Stimulated activated CD8-positive, alpha-beta memory T cell treated with anti-CD3 and anti-CD28 coated beads, Interleukin-15, amount 100 ng/mL, for 24 hours (primary cell): ENCODE measurements at regions not wholly inside any gene's neighbourhood (a gene's known extent, or its start where the extent isn't known, plus 50 kb on each side); places are given as distances from the start of the nearest gene placed in this dataset.
"Not testable (repeated sequence)": the region's sequence is repeated elsewhere in the genome, so short reads cannot be mapped to it uniquely, and the experiment has no call there.

Source experiments
- DNase-seq: peaks from one replicate; pipeline ENCODE4 v3.0.0-alpha.2; 2020; ENCODE audit warnings: low read depth

GRCh38 chr16:86835982-86836381 lies 257.6 kb downstream of the FOXL1 start:
- no peak for DNase-seq

- DNase-seq: no peak
These were observed 258.3 kb downstream of the FOXL1 start for GRCh38 chr16:86836503-86837129.

GRCh38 chr16:86843812-86844211 lies 265.5 kb downstream of the FOXL1 start:
- DNase-seq: no peak

GRCh38 chr16:86844695-86845094 lies 266.3 kb downstream of the FOXL1 start:
- DNase-seq: no peak

- DNase-seq: no peak
These were observed 267.8 kb downstream of the FOXL1 start for GRCh38 chr16:86846136-86846535.

GRCh38 chr16:86848821-86849220 lies 270.5 kb downstream of the FOXL1 start:
- DNase-seq: no peak

- DNase-seq: no peak
These were observed 272.3 kb downstream of the FOXL1 start for GRCh38 chr16:86850670-86851069.

GRCh38 chr16:86852135-86852534 lies 273.8 kb downstream of the FOXL1 start:
- no peak for DNase-seq

GRCh38 chr16:86854058-86854621 lies 275.8 kb downstream of the FOXL1 start:
- DNase-seq: no peak

GRCh38 chr16:86854626-86855294 lies 276.4 kb downstream of the FOXL1 start:
- no peak for DNase-seq

- DNase-seq: no peak
These were observed 278.7 kb downstream of the FOXL1 start for GRCh38 chr16:86856946-86857586.

GRCh38 chr16:86857807-86858206 lies 279.5 kb downstream of the FOXL1 start:
- no peak for DNase-seq

- DNase-seq: no peak
These were observed 280.2 kb downstream of the FOXL1 start for GRCh38 chr16:86858501-86858900.

GRCh38 chr16:86861270-86861858 lies 283.0 kb downstream of the FOXL1 start:
- not testable (repeated sequence) for DNase-seq

GRCh38 chr16:86862595-86863280 lies 284.4 kb downstream of the FOXL1 start:
- DNase-seq: no peak

GRCh38 chr16:86863609-86864008 lies 285.3 kb downstream of the FOXL1 start:
- DNase-seq: no peak

- no peak for DNase-seq
These were observed 286.2 kb downstream of the FOXL1 start for GRCh38 chr16:86864586-86864985.

- no peak for DNase-seq
These were observed 287.7 kb downstream of the FOXL1 start for GRCh38 chr16:86865851-86866662.

- no peak for DNase-seq
These were observed 288.8 kb downstream of the FOXL1 start for GRCh38 chr16:86866986-86867722.

- no peak for DNase-seq
These were observed 289.7 kb downstream of the FOXL1 start for GRCh38 chr16:86868070-86868469.

GRCh38 chr16:86868786-86869185 lies 290.4 kb downstream of the FOXL1 start:
- no peak for DNase-seq
